ENCODE measurements at regions not wholly inside any gene's neighbourhood (a gene's known extent, or its start where the extent isn't known, plus 50 kb on each side); places are given as distances from the start of the nearest gene placed in this dataset.

GRCh38 chr6:4191271-4191721 lies 55.9 kb upstream of the ECI2 start:
- POLR2A ChIA-PET = no interaction called here
- no peak for TF ChIP-seq ARNT (IDR thresholded peaks at IDR 0.05)
- CTCF ChIA-PET = no interaction called here
- DNase-seq (ENCODE audit: extremely low spot score) = no peak

- POLR2A ChIA-PET = no interaction called here
- CTCF ChIA-PET = no interaction called here
- DNase-seq (ENCODE audit: extremely low spot score) = no peak
- TF ChIP-seq SP1 (IDR thresholded peaks at IDR 0.05) (no peak), FOXK2 (IDR thresholded peaks at IDR 0.05) (no peak), FOXM1 (IDR thresholded peaks at IDR 0.05; ENCODE audit: borderline replicate concordance) (no peak), CTBP1 (IDR thresholded peaks at IDR 0.05; ENCODE audit: borderline replicate concordance) (no peak), BHLHE40 (IDR thresholded peaks at IDR 0.05; ENCODE audit: borderline replicate concordance) (no peak), SUZ12 (IDR thresholded peaks at IDR 0.05) (no peak), PKNOX1 (IDR thresholded peaks at IDR 0.05) (no peak), HDGF (IDR thresholded peaks at IDR 0.05; ENCODE audit: borderline replicate concordance) (no peak)
Measured at GRCh38 chr6:4189249-4189648, 53.9 kb upstream of the ECI2 start.

- CTCF ChIA-PET = no interaction called here
- DNase-seq (ENCODE audit: extremely low spot score) = no peak
- POLR2A ChIA-PET = no interaction called here
- TF ChIP-seq CTBP1 (IDR thresholded peaks at IDR 0.05; ENCODE audit: borderline replicate concordance) (no peak), FOXK2 (IDR thresholded peaks at IDR 0.05) (no peak), NFRKB (IDR thresholded peaks at IDR 0.05) (no peak), L3MBTL2 (conservative IDR thresholded peaks at IDR 0.05) (no peak), TARDBP (IDR thresholded peaks at IDR 0.05) (no peak), BHLHE40 (IDR thresholded peaks at IDR 0.05; ENCODE audit: borderline replicate concordance) (no peak), FOXM1 (IDR thresholded peaks at IDR 0.05; ENCODE audit: borderline replicate concordance) (no peak), ZNF384 (IDR thresholded peaks at IDR 0.05) (no peak), PKNOX1 (IDR thresholded peaks at IDR 0.05) (no peak)
Measured at GRCh38 chr6:4188801-4189200, 53.4 kb upstream of the ECI2 start.

GRCh38 chr6:4187480-4187879 lies 52.1 kb upstream of the ECI2 start:
- ChIA-PET CTCF (no interaction called here), POLR2A (no interaction called here)
- no peak for DNase-seq (ENCODE audit: extremely low spot score)
- TF ChIP-seq PKNOX1 (IDR thresholded peaks at IDR 0.05) = no peak
- TF ChIP-seq LEF1 (IDR thresholded peaks at IDR 0.05; ENCODE audit: borderline replicate concordance) = no peak
- TF ChIP-seq BHLHE40 (IDR thresholded peaks at IDR 0.05; ENCODE audit: borderline replicate concordance) = no peak
- TF ChIP-seq FOXM1 (IDR thresholded peaks at IDR 0.05; ENCODE audit: borderline replicate concordance) = no peak
- no peak for TF ChIP-seq CTBP1 (IDR thresholded peaks at IDR 0.05; ENCODE audit: borderline replicate concordance)
- no peak for TF ChIP-seq ELF4 (IDR thresholded peaks at IDR 0.05)
- no peak for TF ChIP-seq ZNF384 (IDR thresholded peaks at IDR 0.05)

GRCh38 chr6:4186385-4186784 lies 51.0 kb upstream of the ECI2 start:
- POLR2A ChIA-PET = no interaction called here
- CTCF ChIA-PET = no interaction called here
- TF ChIP-seq FOXA1 (IDR thresholded peaks at IDR 0.05) (no peak), L3MBTL2 (conservative IDR thresholded peaks at IDR 0.05) (no peak)

GRCh38 chr6:4185846-4186245 lies 50.5 kb upstream of the ECI2 start:
- TF ChIP-seq ARNT (IDR thresholded peaks at IDR 0.05) (no peak), BHLHE40 (IDR thresholded peaks at IDR 0.05; ENCODE audit: borderline replicate concordance) (no peak), ELF4 (IDR thresholded peaks at IDR 0.05) (no peak), LEF1 (IDR thresholded peaks at IDR 0.05; ENCODE audit: borderline replicate concordance) (no peak), FOXK2 (IDR thresholded peaks at IDR 0.05) (no peak), ZNF384 (IDR thresholded peaks at IDR 0.05) (no peak), CTBP1 (IDR thresholded peaks at IDR 0.05; ENCODE audit: borderline replicate concordance) (no peak), L3MBTL2 (conservative IDR thresholded peaks at IDR 0.05) (no peak), SUZ12 (IDR thresholded peaks at IDR 0.05) (no peak), SP1 (IDR thresholded peaks at IDR 0.05) (no peak), FOXM1 (IDR thresholded peaks at IDR 0.05; ENCODE audit: borderline replicate concordance) (no peak), FOXA1 (IDR thresholded peaks at IDR 0.05) (no peak), NFRKB (IDR thresholded peaks at IDR 0.05) (no peak), TARDBP (IDR thresholded peaks at IDR 0.05) (no peak), HDGF (IDR thresholded peaks at IDR 0.05; ENCODE audit: borderline replicate concordance) (no peak), PKNOX1 (IDR thresholded peaks at IDR 0.05) (no peak)
- CTCF ChIA-PET = no interaction called here
- POLR2A ChIA-PET = no interaction called here
- DNase-seq (ENCODE audit: extremely low spot score) = no peak

More at GRCh38 chr6:4186385-4186784, 51.0 kb upstream of the ECI2 start:
- DNase-seq (ENCODE audit: extremely low spot score) = no peak

GRCh38 chr6:4185419-4185818 lies 50.0 kb upstream of the ECI2 start:
- TF ChIP-seq SP1 (IDR thresholded peaks at IDR 0.05) (no peak), SUZ12 (IDR thresholded peaks at IDR 0.05) (no peak), L3MBTL2 (conservative IDR thresholded peaks at IDR 0.05) (no peak), FOXK2 (IDR thresholded peaks at IDR 0.05) (no peak), FOXM1 (IDR thresholded peaks at IDR 0.05; ENCODE audit: borderline replicate concordance) (no peak), PKNOX1 (IDR thresholded peaks at IDR 0.05) (no peak), LEF1 (IDR thresholded peaks at IDR 0.05; ENCODE audit: borderline replicate concordance) (no peak), HDGF (IDR thresholded peaks at IDR 0.05; ENCODE audit: borderline replicate concordance) (no peak), ZNF384 (IDR thresholded peaks at IDR 0.05) (no peak), ELF4 (IDR thresholded peaks at IDR 0.05) (no peak), FOXA1 (IDR thresholded peaks at IDR 0.05) (no peak), CTBP1 (IDR thresholded peaks at IDR 0.05; ENCODE audit: borderline replicate concordance) (no peak), BHLHE40 (IDR thresholded peaks at IDR 0.05; ENCODE audit: borderline replicate concordance) (no peak), NFRKB (IDR thresholded peaks at IDR 0.05) (no peak), TARDBP (IDR thresholded peaks at IDR 0.05) (no peak), ARNT (IDR thresholded peaks at IDR 0.05) (no peak)
- ChIA-PET CTCF (no interaction called here), POLR2A (no interaction called here)
- DNase-seq (ENCODE audit: extremely low spot score) = no peak

Measured in HEK293T (cell line).